Activated CD8-positive, alpha-beta T cell treated with anti-CD3 and anti-CD28 coated beads for 36 hours (primary cell): ENCODE measurements at regions not wholly inside any gene's neighbourhood (a gene's known extent, or its start where the extent isn't known, plus 50 kb on each side); places are given as distances from the start of the nearest gene placed in this dataset.

Experiments
- ATAC-seq: fragments of 200-7000 bp; cut with Tn5 transposase; one replicate; pipeline ENCODE4 v1.10.0; 2021; ENCODE audit warnings: mild to moderate bottlenecking, moderate library complexity
- CTCF ChIA-PET: fragments of 350-600 bp; sonication (Branson Sonifier 250); formaldehyde crosslinking; loops from one replicate; lab custom pipeline; 2021; ENCODE audit warnings: antibody characterized with exemption; lab: Charles Lee
- POLR2A ChIA-PET: fragments of 350-600 bp; sonication (Branson Sonifier 250); formaldehyde crosslinking; loops from one replicate; lab custom pipeline; 2021; ENCODE audit warnings: antibody characterized with exemption; lab: Charles Lee
- DNase-seq: peaks from one replicate; pipeline ENCODE4 v3.0.0-alpha.2; 2020
- H3K27ac Mint-ChIP-seq: one replicate; pipeline ENCODE4 v1.8.0; 2021; ENCODE audit warnings: mild to moderate bottlenecking, mixed read lengths
- H3K27me3 Mint-ChIP-seq: one replicate; pipeline ENCODE4 v1.8.0; 2021; ENCODE audit warnings: mixed read lengths
- H3K36me3 Mint-ChIP-seq: one replicate; pipeline ENCODE4 v1.8.0; 2021; ENCODE audit warnings: low read depth, mixed read lengths
- H3K4me1 Mint-ChIP-seq: one replicate; pipeline ENCODE4 v1.8.0; 2021; ENCODE audit warnings: low read depth, mixed read lengths
- H3K4me3 Mint-ChIP-seq: one replicate; pipeline ENCODE4 v1.8.0; 2021; ENCODE audit warnings: mild to moderate bottlenecking, moderate library complexity, mixed read lengths
- H3K9me3 Mint-ChIP-seq: one replicate; pipeline ENCODE4 v1.8.0; 2021; ENCODE audit warnings: mixed read lengths
- intact Hi-C: fragments of 100-400 bp; cut with micrococcal nuclease; formaldehyde crosslinking; loops from one replicate; pipeline ENCODE4 v1.10.0; 2022
- TF ChIP-seq, protein P1 (sequence below): fragments of 200-600 bp; IDR thresholded peaks from one replicate; pipeline ENCODE4 v1.8.0; 2022; ENCODE audit warnings: antibody characterized with exemption, mild to moderate bottlenecking

DNA sequence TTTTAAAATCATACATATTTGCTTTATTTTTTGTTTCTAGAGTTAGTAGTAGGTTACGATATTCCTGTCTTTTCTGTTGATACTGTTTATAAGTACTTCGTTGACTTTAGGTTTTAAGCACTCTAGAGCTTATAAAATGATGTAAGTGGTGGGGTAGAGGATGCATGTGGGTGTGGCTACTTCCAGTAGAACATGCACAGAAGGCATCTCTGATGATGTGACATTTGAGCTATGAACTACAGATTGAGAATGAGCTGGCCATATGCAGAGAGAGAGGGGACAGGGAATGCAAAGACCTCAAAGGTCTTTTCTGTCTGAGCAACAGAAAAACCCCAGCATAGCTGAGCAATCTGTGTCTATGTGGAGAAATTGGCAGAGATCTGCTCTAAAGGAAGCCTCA is 233.9 kb upstream of the STAC start:
- ChIA-PET CTCF (no interaction called here), POLR2A (no interaction called here)
- DNase-seq (no peak), ATAC-seq (no peak)
- TF ChIP-seq, protein P1, sequence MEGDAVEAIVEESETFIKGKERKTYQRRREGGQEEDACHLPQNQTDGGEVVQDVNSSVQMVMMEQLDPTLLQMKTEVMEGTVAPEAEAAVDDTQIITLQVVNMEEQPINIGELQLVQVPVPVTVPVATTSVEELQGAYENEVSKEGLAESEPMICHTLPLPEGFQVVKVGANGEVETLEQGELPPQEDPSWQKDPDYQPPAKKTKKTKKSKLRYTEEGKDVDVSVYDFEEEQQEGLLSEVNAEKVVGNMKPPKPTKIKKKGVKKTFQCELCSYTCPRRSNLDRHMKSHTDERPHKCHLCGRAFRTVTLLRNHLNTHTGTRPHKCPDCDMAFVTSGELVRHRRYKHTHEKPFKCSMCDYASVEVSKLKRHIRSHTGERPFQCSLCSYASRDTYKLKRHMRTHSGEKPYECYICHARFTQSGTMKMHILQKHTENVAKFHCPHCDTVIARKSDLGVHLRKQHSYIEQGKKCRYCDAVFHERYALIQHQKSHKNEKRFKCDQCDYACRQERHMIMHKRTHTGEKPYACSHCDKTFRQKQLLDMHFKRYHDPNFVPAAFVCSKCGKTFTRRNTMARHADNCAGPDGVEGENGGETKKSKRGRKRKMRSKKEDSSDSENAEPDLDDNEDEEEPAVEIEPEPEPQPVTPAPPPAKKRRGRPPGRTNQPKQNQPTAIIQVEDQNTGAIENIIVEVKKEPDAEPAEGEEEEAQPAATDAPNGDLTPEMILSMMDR: no peak
- Mint-ChIP-seq H3K9me3 (no peaks in the 10 kb centered on the region), H3K4me1 (no peaks in the 10 kb centered on the region), H3K36me3 (no peaks in the 10 kb centered on the region), H3K27me3 (no peaks in the 10 kb centered on the region), H3K4me3 (no peak overlapping the region), H3K27ac (no peak overlapping the region)
- intact Hi-C loops: no loop called here

GRCh38 chr3:36147934-36148558 is 232.3 kb upstream of the STAC start:
- POLR2A ChIA-PET: no interaction called here
- intact Hi-C loops: no loop called here
- ATAC-seq (no peak), DNase-seq (no peak)
- Mint-ChIP-seq H3K27ac (no peak overlapping the region), H3K27me3 (no peaks in the 10 kb centered on the region), H3K4me1 (no peaks in the 10 kb centered on the region), H3K4me3 (no peak overlapping the region), H3K36me3 (no peaks in the 10 kb centered on the region), H3K9me3 (no peaks in the 10 kb centered on the region)
- TF ChIP-seq, protein P1: no peak
- CTCF ChIA-PET: no interaction called here

DNA sequence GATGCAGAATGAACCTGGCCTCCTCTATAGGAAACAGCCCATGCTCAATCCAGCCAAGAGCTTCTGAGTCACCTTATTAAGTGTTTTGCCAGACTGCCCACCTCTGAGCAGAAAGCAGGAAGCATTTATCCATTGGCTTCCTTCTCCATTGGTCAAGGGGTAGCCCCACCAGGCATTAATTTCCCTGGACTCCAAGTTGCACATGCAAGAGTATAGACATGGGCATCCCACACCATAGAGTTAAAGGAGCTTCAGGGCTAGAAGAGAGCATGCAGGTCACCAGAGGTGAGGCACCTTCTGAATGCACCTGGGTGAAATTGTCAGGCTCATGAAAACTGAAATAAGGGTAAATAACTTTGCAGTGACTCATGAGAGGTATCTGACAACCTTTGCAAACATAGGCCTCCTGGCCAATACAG is 230.8 kb upstream of the STAC start:
- ChIA-PET POLR2A (no interaction called here), CTCF (no interaction called here)
- H3K4me1 Mint-ChIP-seq: no peaks in the 10 kb centered on the region
- H3K4me3 Mint-ChIP-seq: no peak overlapping the region
- no peaks in the 10 kb centered on the region for H3K9me3 Mint-ChIP-seq
- intact Hi-C loops: no loop called here
- DNase-seq: no peak
- ATAC-seq: no peak
- H3K27ac Mint-ChIP-seq: no peak overlapping the region
- H3K36me3 Mint-ChIP-seq: no peaks in the 10 kb centered on the region
- TF ChIP-seq, protein P1: no peak
- no peaks in the 10 kb centered on the region for H3K27me3 Mint-ChIP-seq

GRCh38 chr3:36155515-36155914 is 224.8 kb upstream of the STAC start:
- TF ChIP-seq, protein P1: no peak
- DNase-seq (no peak), ATAC-seq (no peak)
- CTCF ChIA-PET: no interaction called here
- POLR2A ChIA-PET: no interaction called here
- Mint-ChIP-seq H3K27ac (no peak overlapping the region), H3K4me1 (no peaks in the 10 kb centered on the region), H3K9me3 (no peaks in the 10 kb centered on the region), H3K4me3 (no peak overlapping the region), H3K27me3 (no peaks in the 10 kb centered on the region), H3K36me3 (no peaks in the 10 kb centered on the region)
- intact Hi-C loops: no loop called here

- DNase-seq (no peak), ATAC-seq (no peak)
- H3K4me3 Mint-ChIP-seq: no peak overlapping the region
- H3K4me1 Mint-ChIP-seq: no peaks in the 10 kb centered on the region
- intact Hi-C loops: no loop called here
- TF ChIP-seq, protein P1: no peak
- H3K27ac Mint-ChIP-seq: no peak overlapping the region
- H3K9me3 Mint-ChIP-seq: no peaks in the 10 kb centered on the region
- POLR2A ChIA-PET: no interaction called here
- H3K36me3 Mint-ChIP-seq: no peaks in the 10 kb centered on the region
- no peaks in the 10 kb centered on the region for H3K27me3 Mint-ChIP-seq
- CTCF ChIA-PET: no interaction called here
These were observed 215.9 kb upstream of the STAC start for GRCh38 chr3:36164400-36164799.
